Activated CD4-positive, alpha-beta T cell treated with anti-CD3 and anti-CD28 coated beads, Interleukin-2, amount 50 U/mL, for 24 hours (primary cell): ENCODE measurements at regions not wholly inside any gene's neighbourhood (a gene's known extent, or its start where the extent isn't known, plus 50 kb on each side); places are given as distances from the start of the nearest gene placed in this dataset.
"Not testable (repeated sequence)": the region's sequence is repeated elsewhere in the genome, so short reads cannot be mapped to it uniquely, and the experiment has no call there.

Experiments
- DNase-seq, 2 donors: peaks; one replicate each; pipeline ENCODE4 v3.0.0-alpha.2; 2020; ENCODE audit warnings: low read depth in 1 of 2, low spot score in 1 of 2

GRCh38 chr13:76663592-76664335 lies 222.4 kb downstream of the KCTD12 start:
- no peak for DNase-seq

- DNase-seq: not testable (repeated sequence)
These were observed 227.1 kb downstream of the KCTD12 start for GRCh38 chr13:76659074-76659473.

DNA sequence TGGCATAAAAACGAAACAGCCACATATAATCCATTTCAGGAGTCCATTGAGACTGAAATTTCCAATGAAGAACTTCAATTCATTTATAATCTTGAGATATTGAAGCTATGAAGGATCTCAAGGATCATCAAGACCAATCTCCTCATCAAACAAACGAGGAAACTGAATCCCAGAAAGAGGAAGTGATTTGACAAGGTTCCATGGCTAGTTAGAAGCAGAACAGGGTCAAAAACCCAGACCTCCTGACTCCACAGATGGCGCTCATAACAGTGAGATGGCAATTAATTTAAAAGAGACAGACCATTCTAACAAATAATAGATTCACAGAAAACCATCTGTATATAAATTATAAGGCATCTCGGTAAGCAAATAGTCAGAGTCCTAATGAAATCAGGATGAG lies 229.7 kb downstream of the KCTD12 start:
- no peak for DNase-seq

- DNase-seq: no peak
These were observed 230.1 kb downstream of the KCTD12 start for GRCh38 chr13:76656056-76656455.

DNA sequence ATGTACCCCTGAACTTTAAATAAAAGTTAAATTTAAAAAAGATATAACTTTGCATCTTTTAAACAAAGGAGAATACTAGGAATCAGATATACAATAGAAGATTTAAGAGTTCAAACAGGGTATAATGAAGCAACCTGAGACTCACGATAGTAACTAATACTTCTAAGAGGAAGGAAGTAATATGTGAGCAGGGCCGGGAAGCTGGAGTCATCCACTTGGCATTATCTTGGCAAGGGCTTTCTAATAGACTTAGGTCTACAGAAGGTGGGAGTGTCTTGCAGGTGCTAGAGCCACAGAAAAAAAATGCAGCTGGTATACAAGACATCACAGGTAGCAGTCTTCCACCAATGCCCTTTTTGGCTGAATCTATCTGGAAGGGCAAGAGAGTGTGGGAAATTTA lies 231.9 kb downstream of the KCTD12 start:
- DNase-seq: no peak

GRCh38 chr13:76651286-76651685 lies 234.9 kb downstream of the KCTD12 start:
- no peak for DNase-seq

- no peak for DNase-seq
These were observed 238.7 kb downstream of the KCTD12 start for GRCh38 chr13:76647550-76647949.

DNA sequence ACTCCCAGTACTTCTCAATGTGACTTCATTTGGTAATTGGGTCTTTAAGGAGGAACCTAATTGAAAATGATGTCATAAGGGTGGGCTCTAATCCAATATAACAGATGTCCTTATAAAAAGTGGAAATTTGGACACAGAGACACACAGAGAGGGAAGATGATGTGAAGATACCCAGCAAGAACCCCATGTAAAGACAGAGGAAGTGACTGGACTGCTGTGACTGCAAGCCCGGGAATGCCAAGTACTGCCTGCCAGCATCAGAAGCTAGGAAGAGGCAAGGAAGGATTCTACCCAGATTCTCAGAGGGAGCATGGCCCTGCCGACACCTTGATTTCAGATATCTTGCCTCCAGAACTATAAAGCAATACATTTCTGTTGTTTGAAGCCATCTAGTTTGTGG lies 239.3 kb downstream of the KCTD12 start:
- no peak for DNase-seq

DNA sequence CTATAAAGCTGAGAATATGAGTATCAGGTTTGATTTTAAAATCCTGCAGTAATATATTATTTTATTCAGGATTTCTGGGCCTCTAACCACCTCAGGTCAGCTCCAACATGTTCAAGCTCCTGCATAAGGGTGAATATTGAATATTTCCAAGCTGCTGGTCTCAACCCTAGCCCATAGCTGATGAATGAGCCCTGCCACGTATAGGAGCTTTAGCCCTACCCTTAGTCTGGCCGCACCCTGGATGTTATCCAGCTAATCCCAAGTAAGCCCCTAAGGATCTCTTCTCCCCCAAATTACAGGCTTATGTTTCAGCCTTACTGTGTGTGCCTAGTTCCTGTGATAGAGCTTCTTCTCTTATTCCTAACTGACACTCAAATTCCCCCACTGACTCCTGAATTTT lies 240.6 kb downstream of the KCTD12 start:
- no peak for DNase-seq

GRCh38 chr13:76644906-76645305 lies 241.3 kb downstream of the KCTD12 start:
- DNase-seq: no peak

- no peak for DNase-seq
These were observed 242.6 kb downstream of the KCTD12 start for GRCh38 chr13:76643596-76643995.

- DNase-seq: no peak
These were observed 245.1 kb downstream of the KCTD12 start for GRCh38 chr13:76641056-76641455.

- DNase-seq: no peak
These were observed 247.3 kb downstream of the KCTD12 start for GRCh38 chr13:76638882-76639281.

DNA sequence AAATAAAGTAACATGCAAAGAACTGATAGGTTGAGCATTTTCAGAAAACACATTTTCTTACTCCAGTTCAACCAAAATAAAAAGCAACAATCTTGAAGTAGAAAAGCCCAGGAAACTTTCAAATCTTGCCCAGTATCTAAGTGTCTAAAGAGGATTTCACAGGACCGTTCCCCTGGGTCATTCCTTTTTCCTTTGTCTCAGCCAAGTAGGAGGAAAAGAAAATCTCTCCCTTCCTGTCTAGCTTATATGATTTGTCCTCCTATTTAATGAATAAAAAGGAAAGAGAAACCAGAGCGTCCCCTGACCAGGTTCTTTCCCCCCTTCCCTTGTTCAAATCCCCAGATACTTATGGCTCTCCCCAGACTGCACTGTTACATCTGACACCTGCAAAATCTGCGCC lies 248.0 kb downstream of the KCTD12 start:
- DNase-seq: no peak

- no peak for DNase-seq
These were observed 248.5 kb downstream of the KCTD12 start for GRCh38 chr13:76637641-76638141.

- DNase-seq: no peak
These were observed 249.4 kb downstream of the KCTD12 start for GRCh38 chr13:76636829-76637228.

DNA sequence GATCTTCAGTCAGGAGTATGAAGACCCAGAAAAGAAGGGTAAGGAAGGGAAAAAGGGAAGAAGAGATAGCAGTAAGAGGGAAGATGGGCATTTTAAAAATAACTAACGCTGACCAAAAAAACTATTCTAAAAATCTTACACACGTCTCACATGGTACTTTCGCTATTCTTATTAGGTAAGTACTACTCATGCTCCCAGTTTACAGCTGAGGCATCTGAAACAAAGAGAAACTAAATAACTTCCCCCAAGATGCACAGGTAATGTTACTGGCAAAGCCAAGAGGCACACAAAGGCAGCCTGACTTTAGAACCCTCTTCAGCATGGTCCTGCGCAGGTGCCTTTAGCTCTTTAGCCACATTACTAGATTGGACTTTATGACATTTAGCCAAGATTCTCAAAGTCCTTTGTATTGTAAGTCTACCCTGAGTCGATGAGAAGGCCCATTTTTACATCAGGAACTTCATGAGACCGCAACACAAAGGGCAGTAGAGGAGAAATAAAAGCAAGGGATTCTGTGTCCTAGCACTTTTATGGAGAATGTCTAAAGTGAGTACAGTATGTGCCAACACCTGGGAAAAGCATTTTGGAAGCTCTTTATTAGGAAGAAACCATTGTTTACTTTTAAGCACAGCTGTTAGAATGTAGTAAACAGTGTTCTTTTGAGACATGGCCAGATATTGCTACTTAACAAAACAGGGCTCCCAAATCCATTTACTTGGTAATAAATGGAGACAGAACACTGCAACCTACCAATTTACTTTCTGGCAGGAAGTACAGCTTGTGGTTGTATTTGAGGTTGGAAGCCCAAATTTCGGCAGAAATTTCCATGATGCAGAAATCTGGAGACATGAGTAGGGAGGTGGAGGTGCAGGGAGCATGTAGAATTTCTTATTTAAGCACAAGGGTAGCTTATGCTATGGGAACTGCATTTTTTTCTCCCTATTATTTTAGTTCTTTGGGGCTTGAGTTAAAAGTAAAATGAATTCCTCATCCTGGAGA lies 250.7 kb downstream of the KCTD12 start:
- no peak for DNase-seq

DNA sequence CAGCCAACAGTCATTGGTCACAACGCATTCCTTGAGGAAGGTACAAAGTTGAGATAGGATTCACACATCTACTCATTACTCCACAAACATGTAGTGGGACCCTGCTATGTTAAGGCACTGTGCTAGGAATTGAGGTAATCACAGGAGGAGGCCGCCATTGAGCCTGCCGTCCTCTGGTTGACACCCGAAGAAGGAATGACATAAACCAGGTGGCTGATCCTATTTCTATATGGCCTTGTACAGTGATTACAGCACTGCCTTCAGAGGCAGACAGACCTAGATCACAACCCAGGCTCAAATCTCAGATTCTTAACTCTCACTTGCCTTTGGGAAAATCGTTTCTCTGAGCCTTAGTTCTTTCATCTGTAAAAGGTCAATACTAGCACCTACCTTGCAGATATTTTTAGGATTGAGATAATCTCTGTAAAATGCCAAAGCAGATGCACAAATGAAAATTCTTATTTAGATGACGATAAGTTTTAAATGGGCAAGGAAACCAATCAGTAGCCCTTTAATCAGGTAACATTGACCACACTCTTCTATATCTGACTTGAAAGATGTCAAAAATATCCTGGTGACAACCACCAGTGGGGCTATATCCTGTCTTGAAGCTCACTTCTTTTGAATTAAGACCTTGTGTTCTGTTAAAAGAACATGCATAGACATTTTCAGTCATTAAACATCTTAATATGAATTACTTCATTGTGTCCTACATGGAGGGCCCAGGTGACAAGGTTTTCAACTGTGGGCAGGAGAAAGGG lies 251.6 kb downstream of the KCTD12 start:
- no peak for DNase-seq

DNA sequence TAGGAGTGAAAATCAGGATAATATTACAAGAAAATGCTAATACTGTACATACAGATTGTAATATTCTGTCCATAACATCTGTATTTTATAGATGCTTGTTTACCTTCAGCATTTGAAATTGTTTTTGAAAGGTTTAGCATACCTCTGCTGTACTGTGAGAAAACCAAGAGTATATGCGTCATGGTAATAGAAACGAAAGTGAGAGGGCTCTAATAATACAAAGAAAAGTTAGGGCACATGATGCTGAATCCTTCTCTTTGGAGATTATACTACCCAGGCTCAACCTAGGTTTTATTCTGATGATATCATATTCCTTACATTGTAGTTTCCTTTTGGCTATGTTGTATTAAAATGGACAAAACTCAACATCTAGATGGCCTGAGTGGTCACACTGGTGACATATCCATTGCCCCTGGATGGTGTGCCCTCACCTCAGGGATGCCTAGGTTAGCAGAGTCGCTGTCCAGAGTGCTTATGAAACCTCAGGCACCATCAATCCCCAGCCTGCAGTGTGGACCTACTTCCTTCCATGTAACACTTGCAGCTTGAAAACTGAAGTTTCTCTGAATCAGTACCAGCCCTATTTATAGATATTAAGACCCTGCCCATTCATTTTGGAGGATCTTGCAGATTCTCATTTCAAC lies 253.7 kb downstream of the KCTD12 start:
- no peak for DNase-seq

DNA sequence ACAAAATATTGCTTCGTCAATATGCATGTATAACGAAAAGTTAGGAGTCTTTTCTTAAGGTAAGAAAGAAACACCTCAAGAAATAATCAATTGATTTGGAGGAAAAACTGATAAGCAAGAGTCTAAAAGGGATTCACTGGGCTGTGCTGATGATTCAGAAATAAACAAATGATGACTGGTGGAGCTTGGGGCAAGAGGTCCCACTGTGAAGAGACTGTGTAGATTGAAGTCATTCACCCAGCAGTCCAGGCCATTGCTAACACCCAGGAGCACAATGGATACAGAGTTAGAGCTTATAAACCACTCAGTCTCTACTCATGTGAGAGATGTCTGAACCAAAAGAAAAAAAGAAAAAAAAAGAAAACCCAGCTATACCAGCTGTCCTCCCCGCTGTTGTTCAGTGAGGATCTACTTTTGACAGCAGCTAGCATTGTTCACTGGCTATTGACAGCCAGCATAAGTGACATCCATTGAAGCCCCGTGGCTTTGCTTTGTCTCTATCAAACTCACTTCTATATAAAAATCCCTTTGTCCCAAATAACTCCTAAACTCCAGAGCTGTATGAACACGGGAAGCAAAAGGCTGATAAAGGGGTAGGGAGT lies 255.5 kb downstream of the KCTD12 start:
- DNase-seq: no peak
